Activated CD8-positive, alpha-beta memory T cell treated with anti-CD3 and anti-CD28 coated beads for 36 hours (primary cell): ENCODE measurements at regions not wholly inside any gene's neighbourhood (a gene's known extent, or its start where the extent isn't known, plus 50 kb on each side); places are given as distances from the start of the nearest gene placed in this dataset.

Source experiments
- CTCF ChIA-PET: fragments of 350-600 bp; sonication (Branson Sonifier 250); formaldehyde crosslinking; loops from one replicate; lab custom pipeline; 2021; ENCODE audit warnings: antibody characterized with exemption; lab: Charles Lee
- POLR2A ChIA-PET: fragments of 350-600 bp; sonication (Branson Sonifier 250); formaldehyde crosslinking; loops from one replicate; lab custom pipeline; 2021; ENCODE audit warnings: antibody characterized with exemption; lab: Charles Lee

- POLR2A ChIA-PET: no interaction called here
- CTCF ChIA-PET: no interaction called here
Observed at GRCh38 chr15:77732514-77733335, 100.0 kb upstream of the LINGO1 start.

DNA sequence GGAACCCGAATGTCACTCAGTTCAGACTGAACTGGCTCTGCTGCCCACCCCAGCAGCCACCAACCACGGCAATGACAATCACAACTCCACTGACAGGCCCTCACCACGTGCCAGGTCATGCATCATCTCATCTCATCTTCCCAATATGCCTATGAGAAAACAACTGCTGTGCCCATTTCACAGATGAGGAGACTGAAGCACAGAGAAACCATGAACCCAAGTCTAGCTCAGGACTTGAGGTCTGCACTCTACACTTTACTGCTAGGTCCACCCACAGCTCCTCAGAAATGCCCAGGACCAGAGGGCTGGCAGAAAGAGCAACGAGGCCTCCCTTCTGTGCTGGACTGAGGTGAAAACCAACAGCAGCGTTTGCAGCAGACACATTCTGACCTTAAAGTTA is 99.2 kb upstream of the LINGO1 start:
- ChIA-PET POLR2A (no interaction called here), CTCF (no interaction called here)

GRCh38 chr15:77731067-77731466 is 98.4 kb upstream of the LINGO1 start:
- POLR2A ChIA-PET: no interaction called here
- CTCF ChIA-PET: no interaction called here

GRCh38 chr15:77727635-77728304 is 95.1 kb upstream of the LINGO1 start:
- POLR2A ChIA-PET: interaction anchor here (0.6 kb wide), 1 partner anchor 572 kb away, joined by 3 read pairs; no protein-coding TSS in a partner anchor

GRCh38 chr15:77724715-77725114 is 92.0 kb upstream of the LINGO1 start:
- ChIA-PET CTCF (no interaction called here), POLR2A (no interaction called here)

More at GRCh38 chr15:77727635-77728304, 95.1 kb upstream of the LINGO1 start:
- CTCF ChIA-PET: no interaction called here

GRCh38 chr15:77723756-77724155 is 91.0 kb upstream of the LINGO1 start:
- CTCF ChIA-PET: no interaction called here
- POLR2A ChIA-PET: no interaction called here

DNA sequence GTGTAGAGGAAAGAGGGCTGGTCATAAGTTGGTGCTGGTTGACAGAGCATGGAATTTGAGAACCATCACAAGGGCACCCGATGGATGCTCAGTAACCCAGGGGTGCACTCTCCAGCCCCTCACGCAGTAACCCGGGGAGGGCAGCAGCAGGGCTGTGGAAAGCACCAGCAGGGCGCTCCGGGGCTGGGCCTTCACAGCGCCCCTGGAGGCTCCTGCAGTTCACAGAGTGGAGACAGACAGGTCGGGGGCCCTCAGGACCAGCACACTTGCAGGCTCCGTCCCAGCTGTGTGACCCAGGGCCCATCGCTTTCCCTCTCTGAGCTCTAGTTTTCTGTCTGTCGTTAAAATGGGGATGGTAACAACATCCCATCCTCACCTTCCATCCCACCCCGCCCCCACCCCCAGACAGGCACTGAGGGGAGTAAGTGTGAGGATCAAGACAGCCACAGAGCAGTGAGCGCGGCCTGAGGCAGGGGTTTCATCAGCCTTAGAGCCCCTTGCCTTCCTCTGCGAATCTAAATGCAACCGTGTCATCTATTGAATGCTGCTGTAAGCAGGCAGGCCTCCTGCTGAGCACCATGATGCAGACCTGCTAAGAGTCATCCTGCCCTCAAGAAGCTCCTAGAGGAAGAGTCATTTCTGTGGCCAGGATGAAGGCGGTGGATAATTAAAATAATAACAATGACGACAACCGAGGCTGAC is 90.2 kb upstream of the LINGO1 start:
- ChIA-PET CTCF (no interaction called here), POLR2A (no interaction called here)

GRCh38 chr15:77721963-77722362 is 89.3 kb upstream of the LINGO1 start:
- POLR2A ChIA-PET: no interaction called here
- CTCF ChIA-PET: no interaction called here

- CTCF ChIA-PET: no interaction called here
Observed at GRCh38 chr15:77720655-77721054, 87.9 kb upstream of the LINGO1 start.

GRCh38 chr15:77720173-77720572 is 87.5 kb upstream of the LINGO1 start:
- POLR2A ChIA-PET: no interaction called here
- CTCF ChIA-PET: no interaction called here

More at GRCh38 chr15:77720655-77721054, 87.9 kb upstream of the LINGO1 start:
- POLR2A ChIA-PET: no interaction called here

GRCh38 chr15:77719450-77719849 is 86.7 kb upstream of the LINGO1 start:
- CTCF ChIA-PET: no interaction called here
- POLR2A ChIA-PET: no interaction called here

- ChIA-PET CTCF (no interaction called here), POLR2A (no interaction called here)
Observed at GRCh38 chr15:77717333-77717990, 84.8 kb upstream of the LINGO1 start.

GRCh38 chr15:77716632-77717332 is 84.1 kb upstream of the LINGO1 start:
- POLR2A ChIA-PET: no interaction called here
- CTCF ChIA-PET: no interaction called here

GRCh38 chr15:77715860-77716259 is 83.1 kb upstream of the LINGO1 start:
- CTCF ChIA-PET: no interaction called here
- POLR2A ChIA-PET: no interaction called here

- POLR2A ChIA-PET: no interaction called here
- CTCF ChIA-PET: no interaction called here
Observed at GRCh38 chr15:77715051-77715450, 82.3 kb upstream of the LINGO1 start.

- CTCF ChIA-PET: no interaction called here
- POLR2A ChIA-PET: no interaction called here
Observed at GRCh38 chr15:77714555-77714954, 81.8 kb upstream of the LINGO1 start.

GRCh38 chr15:77714023-77714422 is 81.3 kb upstream of the LINGO1 start:
- CTCF ChIA-PET: no interaction called here
- POLR2A ChIA-PET: no interaction called here

GRCh38 chr15:77713281-77713680 is 80.6 kb upstream of the LINGO1 start:
- CTCF ChIA-PET: no interaction called here
- POLR2A ChIA-PET: no interaction called here

GRCh38 chr15:77712438-77712837 is 79.7 kb upstream of the LINGO1 start:
- POLR2A ChIA-PET: no interaction called here
- CTCF ChIA-PET: no interaction called here
